ENCODE measurements at regions not wholly inside any gene's neighbourhood (a gene's known extent, or its start where the extent isn't known, plus 50 kb on each side); places are given as distances from the start of the nearest gene placed in this dataset.

- no peak overlapping the region for H3K9ac ChIP-seq (ENCODE audit: low read depth in 2 of 2, low read length in 2 of 2)
- H3K27ac ChIP-seq: no peak overlapping the region
- H3K27me3 ChIP-seq: no peaks in the 10 kb centered on the region
- DNase-seq: no peak
- H3K9me3 ChIP-seq: no peaks in the 10 kb centered on the region
- H3K4me3 ChIP-seq: no peak overlapping the region
- intact Hi-C loops (cut with DNase I): no loop called here
- no peaks in the 10 kb centered on the region for H3K4me1 ChIP-seq
- TF ChIP-seq CTCF (IDR thresholded peaks at IDR 0.05): no peak
- H3K36me3 ChIP-seq: no peaks in the 10 kb centered on the region
Observed at GRCh38 chr2:114118088-114118487, 228.2 kb downstream of the ACTR3 start.

GRCh38 chr2:114119862-114120261, 230.0 kb downstream of the ACTR3 start:
- Histone ChIP-seq H3K27me3 (no peaks in the 10 kb centered on the region), H3K9me3 (no peaks in the 10 kb centered on the region), H3K4me1 (no peaks in the 10 kb centered on the region), H3K27ac (no peak overlapping the region), H3K9ac (ENCODE audit: low read depth in 2 of 2, low read length in 2 of 2) (no peak overlapping the region), H3K36me3 (no peaks in the 10 kb centered on the region), H3K4me3 (no peak overlapping the region)
- no peak for TF ChIP-seq CTCF (IDR thresholded peaks at IDR 0.05)
- intact Hi-C loops (cut with DNase I): no loop called here
- DNase-seq: no peak

- TF ChIP-seq CTCF (IDR thresholded peaks at IDR 0.05): no peak
- no peaks in the 10 kb centered on the region for H3K27me3 ChIP-seq
- intact Hi-C loops (cut with DNase I): no loop called here
- no peaks in the 10 kb centered on the region for H3K36me3 ChIP-seq
- no peaks in the 10 kb centered on the region for H3K4me1 ChIP-seq
- no peaks in the 10 kb centered on the region for H3K9me3 ChIP-seq
- H3K9ac ChIP-seq (ENCODE audit: low read depth in 2 of 2, low read length in 2 of 2): no peak overlapping the region
- no peak overlapping the region for H3K4me3 ChIP-seq
- H3K27ac ChIP-seq: no peak overlapping the region
- no peak for DNase-seq
Observed at GRCh38 chr2:114122930-114123329, 233.0 kb downstream of the ACTR3 start.

GRCh38 chr2:114123925-114124324, 234.0 kb downstream of the ACTR3 start:
- intact Hi-C loops (cut with DNase I): no loop called here
- H3K4me1 ChIP-seq: no peaks in the 10 kb centered on the region
- H3K4me3 ChIP-seq: no peak overlapping the region
- H3K36me3 ChIP-seq: no peaks in the 10 kb centered on the region
- no peak for DNase-seq
- no peaks in the 10 kb centered on the region for H3K9me3 ChIP-seq
- H3K27ac ChIP-seq: no peak overlapping the region
- no peak overlapping the region for H3K9ac ChIP-seq (ENCODE audit: low read depth in 2 of 2, low read length in 2 of 2)
- TF ChIP-seq CTCF (IDR thresholded peaks at IDR 0.05): no peak
- no peaks in the 10 kb centered on the region for H3K27me3 ChIP-seq

- Histone ChIP-seq H3K27me3 (no peaks in the 10 kb centered on the region), H3K4me1 (no peaks in the 10 kb centered on the region), H3K4me3 (no peak overlapping the region), H3K36me3 (no peaks in the 10 kb centered on the region), H3K27ac (no peak overlapping the region), H3K9ac (ENCODE audit: low read depth in 2 of 2, low read length in 2 of 2) (no peak overlapping the region), H3K9me3 (no peaks in the 10 kb centered on the region)
- TF ChIP-seq CTCF (IDR thresholded peaks at IDR 0.05): no peak
- intact Hi-C loops (cut with DNase I): no loop called here
- DNase-seq: no peak
Observed at GRCh38 chr2:114127372-114127771, 237.5 kb downstream of the ACTR3 start.

- no peaks in the 10 kb centered on the region for H3K4me1 ChIP-seq
- no peak overlapping the region for H3K9ac ChIP-seq (ENCODE audit: low read depth in 2 of 2, low read length in 2 of 2)
- H3K27me3 ChIP-seq: no peaks in the 10 kb centered on the region
- no peaks in the 10 kb centered on the region for H3K36me3 ChIP-seq
- DNase-seq: no peak
- TF ChIP-seq CTCF (IDR thresholded peaks at IDR 0.05): no peak
- no peak overlapping the region for H3K4me3 ChIP-seq
- intact Hi-C loops (cut with DNase I): no loop called here
- no peak overlapping the region for H3K27ac ChIP-seq
- H3K9me3 ChIP-seq: no peaks in the 10 kb centered on the region
Observed at GRCh38 chr2:114128263-114128662, 238.4 kb downstream of the ACTR3 start.

All from colonic mucosa (tissue), 4 donors.